GM23248 (cell line): ENCODE measurements at regions not wholly inside any gene's neighbourhood (a gene's known extent, or its start where the extent isn't known, plus 50 kb on each side); places are given as distances from the start of the nearest gene placed in this dataset.

Experiments used
- DNase-seq: peaks from one replicate; pipeline ENCODE4 v3.0.0-alpha.2; 2015
- H2AFZ ChIP-seq: fragments of 200-600 bp; sonication (generic); 2 replicates; pipeline ENCODE4 v1.6.1; 2016; ENCODE audit warnings: antibody characterized with exemption
- H3F3A ChIP-seq: fragments of 200-600 bp; sonication (generic); 2 replicates; pipeline ENCODE4 v1.6.1; 2016; ENCODE audit warnings: mild to moderate bottlenecking, antibody characterized with exemption, mixed run types; ENCODE audit not compliant: insufficient read depth
- H3K27ac ChIP-seq: fragments of 200-600 bp; sonication (generic); 2 replicates; pipeline ENCODE4 v1.5.1; 2016; ENCODE audit warnings: mild to moderate bottlenecking
- H3K27me3 ChIP-seq: fragments of 200-600 bp; sonication (generic); replicated peaks from 2 replicates; pipeline ENCODE4 v1.6.1; 2016; ENCODE audit warnings: mild to moderate bottlenecking; ENCODE audit not compliant: insufficient read depth
- H3K36me3 ChIP-seq: fragments of 200-600 bp; sonication (generic); 2 replicates; pipeline ENCODE4 v1.6.1; 2016; ENCODE audit warnings: low read depth, mild to moderate bottlenecking
- H3K4me1 ChIP-seq: fragments of 200-600 bp; sonication (generic); 2 replicates; pipeline ENCODE4 v1.6.1; 2016; ENCODE audit warnings: mild to moderate bottlenecking; ENCODE audit not compliant: insufficient read depth
- H3K4me2 ChIP-seq: fragments of 200-600 bp; sonication (generic); one replicate; pipeline ENCODE4 v1.6.1; 2016; ENCODE audit warnings: mild to moderate bottlenecking; ENCODE audit not compliant: unreplicated experiment
- H3K4me3 ChIP-seq: fragments of 200-600 bp; sonication (generic); 2 replicates; pipeline ENCODE4 v1.5.1; 2016; ENCODE audit warnings: mild to moderate bottlenecking
- H3K79me2 ChIP-seq: fragments of 200-600 bp; sonication (generic); 2 replicates; pipeline ENCODE4 v1.6.1; 2016; ENCODE audit warnings: mild to moderate bottlenecking; ENCODE audit not compliant: insufficient read depth
- H3K9ac ChIP-seq: fragments of 200-600 bp; sonication (generic); 2 replicates; pipeline ENCODE4 v1.6.1; 2016; ENCODE audit warnings: mild to moderate bottlenecking
- H3K9me2 ChIP-seq: fragments of 200-600 bp; sonication (generic); 2 replicates; pipeline ENCODE4 v1.6.1; 2016; ENCODE audit warnings: mixed run types, mild to moderate bottlenecking, moderate library complexity; ENCODE audit not compliant: insufficient read depth
- H3K9me3 ChIP-seq: fragments of 200-600 bp; sonication (generic); one replicate; pipeline ENCODE4 v1.6.1; 2017; ENCODE audit warnings: low read depth
- H4K20me1 ChIP-seq: fragments of 200-600 bp; sonication (generic); 2 replicates; pipeline ENCODE4 v1.6.0; 2016; ENCODE audit not compliant: insufficient read depth
- EZH2 ChIP-seq: fragments of 200-600 bp; sonication (generic); IDR thresholded peaks from 2 replicates; pipeline ENCODE4 v1.6.1; 2018; ENCODE audit warnings: antibody characterized with exemption, mild to moderate bottlenecking; ENCODE audit not compliant: insufficient read depth, poor library complexity, severe bottlenecking
- EZH2phosphoT487 ChIP-seq: fragments of 200-600 bp; sonication (generic); IDR thresholded peaks from 2 replicates; pipeline ENCODE4 v1.6.1; 2018; ENCODE audit warnings: antibody characterized with exemption, moderate library complexity, mild to moderate bottlenecking, low read depth; ENCODE audit not compliant: insufficient read depth
- WGBS, 2 experiments: methylation state at CpG; one replicate each; pipeline ENCODE4 v1.1.6; 2015 to 2017; ENCODE audit warnings: low lambda C conversion rate in 2 of 2, low coverage in 1 of 2; ENCODE audit errors: missing lambda C conversion rate in 2 of 2; 5-methylcytosine and 5-hydroxymethylcytosine counted together
- in situ Hi-C: fragments of 300-500 bp; cut with MboI; formaldehyde crosslinking; loops from 2 replicates; pipeline ENCODE4 v1.15.0; 2020

GRCh38 chr13:42453091-42453645 is 120.8 kb upstream of the TNFSF11 start:
- Histone ChIP-seq H3K4me2 (no peak overlapping the region), H3K36me3 (no peaks in the 10 kb centered on the region), H2AFZ (no peak overlapping the region), H3K4me1 (no peaks in the 10 kb centered on the region), H3K9me3 (no peaks in the 10 kb centered on the region), H3K27ac (no peak overlapping the region), H3K9ac (no peak overlapping the region), H3K4me3 (no peak overlapping the region), H3F3A (no peaks in the 10 kb centered on the region), H3K9me2 (no peaks in the 10 kb centered on the region), H3K79me2 (no peaks in the 10 kb centered on the region), H4K20me1 (no peaks in the 10 kb centered on the region), H3K27me3 (0 out of 2 replicates have a peak, but pooled peaks cover 8% of the 10 kb centered on the region)
- DNase-seq = no peak
- 55 to 59% methylated on average over 11 of the region's 11 CpGs for WGBS, 2 experiments
- in situ Hi-C loops = no loop called here
- TF ChIP-seq EZH2phosphoT487 (no peak), EZH2 (no peak)

GRCh38 chr13:42454749-42455148 is 119.2 kb upstream of the TNFSF11 start:
- 84 to 88% methylated on average over 6 of the region's 6 CpGs for WGBS, 2 experiments
- no peak overlapping the region for H3K27ac ChIP-seq
- TF ChIP-seq EZH2phosphoT487 (no peak), EZH2 (no peak)
- no peak overlapping the region for H3K4me3 ChIP-seq
- H3K79me2 ChIP-seq = no peaks in the 10 kb centered on the region
- no peaks in the 10 kb centered on the region for H4K20me1 ChIP-seq
- no peak overlapping the region for H2AFZ ChIP-seq
- no peaks in the 10 kb centered on the region for H3K36me3 ChIP-seq
- no peaks in the 10 kb centered on the region for H3K9me2 ChIP-seq
- DNase-seq = no peak
- no peaks in the 10 kb centered on the region for H3F3A ChIP-seq
- no peaks in the 10 kb centered on the region for H3K9me3 ChIP-seq
- H3K4me1 ChIP-seq = no peaks in the 10 kb centered on the region
- in situ Hi-C loops = no loop called here
- H3K9ac ChIP-seq = no peak overlapping the region
- no peaks in the 10 kb centered on the region for H3K27me3 ChIP-seq
- no peak overlapping the region for H3K4me2 ChIP-seq

- Histone ChIP-seq H3K27me3 (no peaks in the 10 kb centered on the region), H3K36me3 (no peaks in the 10 kb centered on the region), H3K4me2 (no peak overlapping the region), H3K79me2 (no peaks in the 10 kb centered on the region), H4K20me1 (no peaks in the 10 kb centered on the region), H3F3A (no peaks in the 10 kb centered on the region), H3K9me3 (no peaks in the 10 kb centered on the region), H3K9ac (no peak overlapping the region), H3K4me3 (no peak overlapping the region), H3K9me2 (no peaks in the 10 kb centered on the region), H2AFZ (no peak overlapping the region), H3K27ac (no peak overlapping the region), H3K4me1 (no peaks in the 10 kb centered on the region)
- 15 to 17% methylated on average over 5 of the region's 5 CpGs for WGBS, 2 experiments
- no peak for TF ChIP-seq EZH2
- TF ChIP-seq EZH2phosphoT487 = no peak
- no peak for DNase-seq
- in situ Hi-C loops = no loop called here
These were observed 115.8 kb upstream of the TNFSF11 start for GRCh38 chr13:42458193-42458592.

GRCh38 chr13:42466123-42466522 is 107.8 kb upstream of the TNFSF11 start:
- no peak for DNase-seq
- 16 to 20% methylated on average over 4 of the region's 4 CpGs for WGBS, 2 experiments
- no peak overlapping the region for H3K4me2 ChIP-seq
- in situ Hi-C loops = no loop called here
- H3K9me2 ChIP-seq = no peaks in the 10 kb centered on the region
- no peak overlapping the region for H2AFZ ChIP-seq
- H4K20me1 ChIP-seq = no peaks in the 10 kb centered on the region
- no peaks in the 10 kb centered on the region for H3F3A ChIP-seq
- H3K4me1 ChIP-seq = no peaks in the 10 kb centered on the region
- no peaks in the 10 kb centered on the region for H3K79me2 ChIP-seq
- no peaks in the 10 kb centered on the region for H3K9me3 ChIP-seq
- no peak overlapping the region for H3K27ac ChIP-seq
- TF ChIP-seq EZH2phosphoT487 = no peak
- no peak for TF ChIP-seq EZH2
- no peak overlapping the region for H3K4me3 ChIP-seq
- H3K27me3 ChIP-seq = no peaks in the 10 kb centered on the region; the same call in 1 of the 2 replicates
- no peak overlapping the region for H3K9ac ChIP-seq
- no peaks in the 10 kb centered on the region for H3K36me3 ChIP-seq

GRCh38 chr13:42466609-42467008 is 107.3 kb upstream of the TNFSF11 start:
- Histone ChIP-seq H3K9ac (no peak overlapping the region), H3K27ac (no peak overlapping the region), H4K20me1 (no peaks in the 10 kb centered on the region), H3K4me3 (no peak overlapping the region), H3F3A (no peaks in the 10 kb centered on the region), H3K79me2 (no peaks in the 10 kb centered on the region), H3K4me1 (no peaks in the 10 kb centered on the region), H3K36me3 (no peaks in the 10 kb centered on the region), H3K27me3 (no peaks in the 10 kb centered on the region; the same call in 1 of the 2 replicates), H3K4me2 (no peak overlapping the region), H3K9me3 (no peaks in the 10 kb centered on the region), H2AFZ (no peak overlapping the region), H3K9me2 (no peaks in the 10 kb centered on the region)
- 65 to 79% methylated on average over 1 of the region's 1 CpG for WGBS, 2 experiments
- no peak for TF ChIP-seq EZH2phosphoT487
- no peak for TF ChIP-seq EZH2
- in situ Hi-C loops = no loop called here
- no peak for DNase-seq
